H9 (cell line): ENCODE measurements at regions not wholly inside any gene's neighbourhood (a gene's known extent, or its start where the extent isn't known, plus 50 kb on each side); places are given as distances from the start of the nearest gene placed in this dataset.
A peak's percentile ranks its signal among the peaks of the same experiment; 100 is the strongest.

ENCODE experiments used
- DNase-seq: peaks from one replicate; pipeline ENCODE4 v3.0.0-alpha.2; 2017
- H2AFZ ChIP-seq: one replicate; pipeline ENCODE4 v1.6.1; 2013; ENCODE audit warnings: mild to moderate bottlenecking, low read length, control low read depth, moderate library complexity
- H2AK5ac ChIP-seq: 2 replicates; pipeline ENCODE4 v1.6.1; 2013; ENCODE audit warnings: low read length, control low read depth, mixed read lengths; ENCODE audit not compliant: insufficient read length
- H2BK120ac ChIP-seq: one replicate; pipeline ENCODE4 v1.6.1; 2013; ENCODE audit warnings: low read depth, mild to moderate bottlenecking, low read length, control low read depth, inconsistent platforms; ENCODE audit not compliant: poor library complexity, severe bottlenecking
- H2BK12ac ChIP-seq: 2 replicates; pipeline ENCODE4 v1.6.1; 2013; ENCODE audit warnings: low read length, control low read depth, mixed read lengths, low read depth; ENCODE audit not compliant: insufficient read length
- H2BK15ac ChIP-seq: 2 replicates; pipeline ENCODE4 v1.6.1; 2013; ENCODE audit warnings: low read depth, low read length, control low read depth
- H2BK20ac ChIP-seq: one replicate; pipeline ENCODE4 v1.6.1; 2013; ENCODE audit warnings: low read depth, mild to moderate bottlenecking, low read length, control low read depth, inconsistent platforms; ENCODE audit not compliant: poor library complexity, severe bottlenecking
- H2BK5ac ChIP-seq: 2 replicates; pipeline ENCODE4 v1.6.1; 2013; ENCODE audit warnings: low read length, control low read depth, mixed read lengths; ENCODE audit not compliant: insufficient read length
- H3K14ac ChIP-seq: 2 replicates; pipeline ENCODE4 v1.6.1; 2013; ENCODE audit warnings: low read length, control low read depth; ENCODE audit not compliant: insufficient read depth
- H3K18ac ChIP-seq: 2 replicates; pipeline ENCODE4 v1.6.1; 2013; ENCODE audit warnings: low read depth, mild to moderate bottlenecking, mixed read lengths, low read length, control low read depth; ENCODE audit not compliant: insufficient read length
- H3K23ac ChIP-seq: 2 replicates; pipeline ENCODE4 v1.6.1; 2013; ENCODE audit warnings: low read length, control low read depth, mixed read lengths, low read depth; ENCODE audit not compliant: insufficient read length
- H3K23me2 ChIP-seq: 2 replicates; pipeline ENCODE4 v1.6.1; 2013; ENCODE audit warnings: low read depth, mild to moderate bottlenecking, mixed read lengths, low read length, control low read depth; ENCODE audit not compliant: insufficient read length, poor library complexity, severe bottlenecking
- H3K27ac ChIP-seq: 2 replicates; pipeline ENCODE4 v1.5.1; 2013; ENCODE audit warnings: low read length, control low read depth, mixed read lengths, low read depth; ENCODE audit not compliant: insufficient read length
- H3K27me3 ChIP-seq: 2 replicates; pipeline ENCODE4 v1.6.1; 2013; ENCODE audit warnings: low read length, control low read depth, inconsistent platforms; ENCODE audit not compliant: insufficient read depth
- H3K4ac ChIP-seq: 2 replicates; pipeline ENCODE4 v1.6.1; 2013; ENCODE audit warnings: low read depth, mild to moderate bottlenecking, control low read depth, inconsistent platforms, low read length, moderate library complexity
- H3K4me1 ChIP-seq: 2 replicates; pipeline ENCODE4 v1.6.1; 2013; ENCODE audit warnings: low read length, control low read depth, inconsistent platforms; ENCODE audit not compliant: insufficient read depth
- H3K4me2 ChIP-seq: 2 replicates; pipeline ENCODE4 v1.6.1; 2013; ENCODE audit warnings: low read length, control low read depth, mixed read lengths; ENCODE audit not compliant: insufficient read length, insufficient read depth
- H3K56ac ChIP-seq: 2 replicates; pipeline ENCODE4 v1.6.1; 2013; ENCODE audit warnings: low read depth, mild to moderate bottlenecking, mixed read lengths, low read length, control low read depth; ENCODE audit not compliant: insufficient read length
- H3K79me1 ChIP-seq: 2 replicates; pipeline ENCODE4 v1.6.1; 2013; ENCODE audit warnings: low read depth, mild to moderate bottlenecking, moderate library complexity, low read length, control low read depth, inconsistent platforms; ENCODE audit not compliant: insufficient read depth, poor library complexity, severe bottlenecking
- H3K79me2 ChIP-seq: 2 replicates; pipeline ENCODE4 v1.6.1; 2013; ENCODE audit warnings: low read length, control low read depth, inconsistent platforms; ENCODE audit not compliant: insufficient read depth
- H3K9ac ChIP-seq: 2 replicates; pipeline ENCODE4 v1.6.1; 2013; ENCODE audit warnings: low read length, control low read depth, mixed read lengths; ENCODE audit not compliant: insufficient read length; ENCODE audit errors: extremely low read depth
- H3K9me3 ChIP-seq: one replicate; pipeline ENCODE4 v1.6.1; 2013; ENCODE audit warnings: low read depth, low read length, inconsistent platforms; ENCODE audit not compliant: control insufficient read depth
- H3T11ph ChIP-seq: one replicate; pipeline ENCODE4 v1.6.1; 2013; ENCODE audit warnings: mild to moderate bottlenecking, low read length, control low read depth, inconsistent platforms
- H4K20me1 ChIP-seq: one replicate; pipeline ENCODE4 v1.6.1; 2013; ENCODE audit not compliant: control insufficient read depth, insufficient read length, insufficient read depth
- H4K5ac ChIP-seq: 2 replicates; pipeline ENCODE4 v1.6.1; 2013; ENCODE audit warnings: low read depth, mild to moderate bottlenecking, mixed read lengths, low read length, control low read depth; ENCODE audit not compliant: insufficient read length
- H4K8ac ChIP-seq: replicated peaks from 2 replicates; pipeline ENCODE4 v1.6.1; 2013; ENCODE audit warnings: low read length, control low read depth, mixed read lengths, low read depth; ENCODE audit not compliant: insufficient read length
- H4K91ac ChIP-seq: 2 replicates; pipeline ENCODE4 v1.6.1; 2013; ENCODE audit warnings: low read depth, mild to moderate bottlenecking, moderate library complexity, mixed read lengths, low read length, control low read depth; ENCODE audit not compliant: insufficient read length
- H3K27ac Mint-ChIP-seq, 3 experiments: 2 replicates in 2 of 3; 3 replicates in 1 of 3; pipeline ENCODE4 v1.8.0; 2020 to 2021; ENCODE audit warnings: mixed read lengths in 3 of 3, mild to moderate bottlenecking in 1 of 3, moderate library complexity in 1 of 3
- H3K27me3 Mint-ChIP-seq: 2 replicates; pipeline ENCODE4 v1.8.0; 2021; ENCODE audit warnings: low read depth, mild to moderate bottlenecking, moderate library complexity, mixed read lengths
- H3K36me3 Mint-ChIP-seq, 3 experiments: 2 replicates in 2 of 3; 3 replicates in 1 of 3; pipeline ENCODE4 v1.8.0; 2020 to 2021; ENCODE audit warnings: low read depth in 3 of 3, mixed read lengths in 3 of 3; ENCODE audit not compliant: insufficient read depth in 1 of 3
- H3K4me1 Mint-ChIP-seq, 2 experiments: 2 replicates each; pipeline ENCODE4 v1.8.0; 2020; ENCODE audit warnings: mixed read lengths in 2 of 2
- H3K4me3 Mint-ChIP-seq, 2 experiments: 2 replicates in 1 of 2; 3 replicates in 1 of 2; pipeline ENCODE4 v1.8.0; 2020 to 2021; ENCODE audit warnings: mild to moderate bottlenecking in 2 of 2, mixed read lengths in 2 of 2, moderate library complexity in 1 of 2
- H3K9me3 Mint-ChIP-seq, 2 experiments: 2 replicates in 1 of 2; 3 replicates in 1 of 2; pipeline ENCODE4 v1.8.0; 2020; ENCODE audit warnings: mild to moderate bottlenecking in 2 of 2, mixed read lengths in 2 of 2, moderate library complexity in 1 of 2
- CTCF ChIP-seq: fragments of 200-600 bp; sonication (generic); conservative IDR thresholded peaks from 3 replicates; pipeline ENCODE4 v1.8.0; 2021; ENCODE audit warnings: antibody characterized with exemption, mild to moderate bottlenecking
- WGBS: extraction: QIAGEN DNeasy Blood & Tissue Kit; methylation state at CpG from one replicate; pipeline ENCODE4 v1.1.7; 2013; ENCODE audit warnings: missing lambda C conversion rate, low lambda C conversion rate, mixed read lengths; ENCODE audit not compliant: insufficient read length; ENCODE audit errors: extremely low coverage; 5-methylcytosine and 5-hydroxymethylcytosine counted together

- Histone ChIP-seq H2AFZ (no peak overlapping the region), H2AK5ac (no peak overlapping the region), H2BK15ac (no peak overlapping the region), H3K9ac (no peak overlapping the region), H2BK5ac (no peak overlapping the region), H4K8ac (no peak overlapping the region), H3K4me2 (no peak overlapping the region), H3K4me1 (no peaks in the 10 kb centered on the region), H4K91ac (no peak overlapping the region), H3K79me2 (no peaks in the 10 kb centered on the region), H3K18ac (no peak overlapping the region), H4K20me1 (no peaks in the 10 kb centered on the region), H3K23ac (no peak overlapping the region), H2BK20ac (no peak overlapping the region), H3K79me1 (no peaks in the 10 kb centered on the region), H2BK120ac (no peak overlapping the region), H3T11ph (no peak overlapping the region), H3K9me3 (no peaks in the 10 kb centered on the region), H3K14ac (no peak overlapping the region), H3K56ac (no peak overlapping the region), H3K27me3 (no peaks in the 10 kb centered on the region), H4K5ac (no peak overlapping the region), H3K4ac (no peak overlapping the region), H2BK12ac (no peak overlapping the region), H3K27ac (no peak overlapping the region), H3K23me2 (no peaks in the 10 kb centered on the region)
- TF ChIP-seq CTCF: no peak
- Mint-ChIP-seq H3K9me3 (peaks cover 3 to 8% of the 10 kb centered on the region in 2 experiments; a peak in 4 of 5 replicates), H3K27ac (peak overlapping the region in 1 of 3 experiments; percentile 66; a peak in 2 of 7 replicates), H3K4me1 (peaks cover 10 to 12% of the 10 kb centered on the region in 2 experiments), H3K27me3 (peaks cover 18% of the 10 kb centered on the region), H3K36me3 (peaks cover 0 to 4% (median 0%) of the 10 kb centered on the region in 3 experiments; a peak in 2 of 7 replicates), H3K4me3 (no peak overlapping the region; a peak in 1 of 5 replicates)
- no peak for DNase-seq
- WGBS: no CpG with 5 or more reads among the region's 3 CpGs
Observed at GRCh38 chr16:86709103-86709502, 130.8 kb downstream of the FOXL1 start.
